ENCODE measurements at regions not wholly inside any gene's neighbourhood (a gene's known extent, or its start where the extent isn't known, plus 50 kb on each side); places are given as distances from the start of the nearest gene placed in this dataset.
"Not testable (repeated sequence)": the region's sequence is repeated elsewhere in the genome, so short reads cannot be mapped to it uniquely, and the experiment has no call there.

GRCh38 chr11:28966951-28967350 lies 858.8 kb downstream of the METTL15 start:
- no peak for DNase-seq

GRCh38 chr11:28965819-28966218 lies 857.6 kb downstream of the METTL15 start:
- no peak for DNase-seq

GRCh38 chr11:28964811-28965210 lies 856.6 kb downstream of the METTL15 start:
- no peak for DNase-seq

- DNase-seq = no peak
Observed at GRCh38 chr11:28963187-28963586, 855.0 kb downstream of the METTL15 start.

- no peak for DNase-seq
Observed at GRCh38 chr11:28962502-28962901, 854.3 kb downstream of the METTL15 start.

- DNase-seq = no peak
Observed at GRCh38 chr11:28961726-28962125, 853.5 kb downstream of the METTL15 start.

- no peak for DNase-seq
Observed at GRCh38 chr11:28956446-28956845, 848.3 kb downstream of the METTL15 start.

GRCh38 chr11:28951191-28951590 lies 843.0 kb downstream of the METTL15 start:
- no peak for DNase-seq

GRCh38 chr11:28939381-28939780 lies 831.2 kb downstream of the METTL15 start:
- DNase-seq = no peak

- no peak for DNase-seq
Observed at GRCh38 chr11:28938091-28938490, 829.9 kb downstream of the METTL15 start.

GRCh38 chr11:28932940-28933339 lies 824.8 kb downstream of the METTL15 start:
- DNase-seq = no peak

- DNase-seq = no peak
Observed at GRCh38 chr11:28924004-28924403, 815.8 kb downstream of the METTL15 start.

GRCh38 chr11:28922386-28922981 lies 814.3 kb downstream of the METTL15 start:
- peak; percentile 4 for DNase-seq

GRCh38 chr11:28919194-28919593 lies 811.0 kb downstream of the METTL15 start:
- DNase-seq = no peak

- no peak for DNase-seq
Observed at GRCh38 chr11:28913883-28914282, 805.7 kb downstream of the METTL15 start.

- DNase-seq = no peak
Observed at GRCh38 chr11:28911829-28912228, 803.6 kb downstream of the METTL15 start.

- DNase-seq = no peak
Observed at GRCh38 chr11:28910926-28911325, 802.7 kb downstream of the METTL15 start.

GRCh38 chr11:28903716-28904115 lies 795.5 kb downstream of the METTL15 start:
- DNase-seq = peak; percentile 4

- DNase-seq = no peak
Observed at GRCh38 chr11:28900427-28900826, 792.2 kb downstream of the METTL15 start.

GRCh38 chr11:28899706-28900105 lies 791.5 kb downstream of the METTL15 start:
- no peak for DNase-seq

GRCh38 chr11:28890601-28891040 lies 782.4 kb downstream of the METTL15 start:
- DNase-seq = not testable (repeated sequence)

- DNase-seq = no peak
Observed at GRCh38 chr11:28887681-28888080, 779.5 kb downstream of the METTL15 start.

GRCh38 chr11:28879869-28880268 lies 771.7 kb downstream of the METTL15 start:
- DNase-seq = no peak

- DNase-seq = no peak
Observed at GRCh38 chr11:28878025-28878424, 769.8 kb downstream of the METTL15 start.

- no peak for DNase-seq
Observed at GRCh38 chr11:28877340-28877739, 769.2 kb downstream of the METTL15 start.

All from hindlimb muscle (tissue), 1 donor.